ENCODE measurements at regions not wholly inside any gene's neighbourhood (a gene's known extent, or its start where the extent isn't known, plus 50 kb on each side); places are given as distances from the start of the nearest gene placed in this dataset.

- TF ChIP-seq FOXP4 (CRISPR knock-in tag; IDR thresholded peaks at IDR 0.05) (no peak), ZNF816 (CRISPR knock-in tag; IDR thresholded peaks at IDR 0.05; ENCODE audit: borderline replicate concordance) (no peak), ZNF549 (CRISPR knock-in tag; IDR thresholded peaks at IDR 0.05) (no peak; the same call in 1 of the 2 replicates), SRSF9 (IDR thresholded peaks at IDR 0.05; ENCODE audit: borderline replicate concordance, insufficient read depth, low read depth, low read length, poor library complexity, severe bottlenecking) (no peak), ZNF7 (CRISPR knock-in tag; IDR thresholded peaks at IDR 0.05) (0 out of 2 replicates have a peak, but pooled peaks have one; percentile 12), REXO4 (CRISPR knock-in tag; IDR thresholded peaks at IDR 0.05; ENCODE audit: borderline replicate concordance) (no peak), ZBTB25 (CRISPR knock-in tag; IDR thresholded peaks at IDR 0.05) (no peak), POGZ (CRISPR knock-in tag; IDR thresholded peaks at IDR 0.05) (peak; percentile 66), TEAD3 (CRISPR knock-in tag; optimal IDR thresholded peaks at IDR 0.05; ENCODE audit: borderline replicate concordance) (no peak), ZNF691 (CRISPR knock-in tag; IDR thresholded peaks at IDR 0.05; ENCODE audit: borderline replicate concordance, low read depth) (no peak), ZNF557 (CRISPR knock-in tag; IDR thresholded peaks at IDR 0.05) (no peak), ZNF317 (CRISPR knock-in tag; IDR thresholded peaks at IDR 0.05) (peak; percentile 95), ZBTB2 (CRISPR knock-in tag; IDR thresholded peaks at IDR 0.05; ENCODE audit: low read depth) (no peak), ZNF329 (CRISPR knock-in tag; IDR thresholded peaks at IDR 0.05; ENCODE audit: low read depth) (no peak), ELF4 (CRISPR knock-in tag; IDR thresholded peaks at IDR 0.05; ENCODE audit: borderline replicate concordance) (no peak), U2AF1 (optimal IDR thresholded peaks at IDR 0.05; ENCODE audit: low read depth, low read length) (no peak), HMG20B (CRISPR knock-in tag; conservative IDR thresholded peaks at IDR 0.05) (no peak; the same call in 1 of the 2 replicates), ZNF781 (CRISPR knock-in tag; IDR thresholded peaks at IDR 0.05; ENCODE audit: borderline replicate concordance, not compliant biosample characterization) (no peak), ZNF12 (CRISPR knock-in tag; IDR thresholded peaks at IDR 0.05) (no peak), NR2F1 (CRISPR knock-in tag; IDR thresholded peaks at IDR 0.05) (peak in 1 of 2 experiments; percentile 65; a peak in 1 of 4 replicates), RXRA (CRISPR knock-in tag; IDR thresholded peaks at IDR 0.05) (no peak), ZSCAN21 (CRISPR knock-in tag; IDR thresholded peaks at IDR 0.05; ENCODE audit: borderline replicate concordance) (no peak)
Observed at GRCh38 chr4:12875640-12876243, 608.4 kb downstream of the RAB28 start (continued).

Measured in HepG2 (cell line).